ENCODE measurements at regions not wholly inside any gene's neighbourhood (a gene's known extent, or its start where the extent isn't known, plus 50 kb on each side); places are given as distances from the start of the nearest gene placed in this dataset.

DNA sequence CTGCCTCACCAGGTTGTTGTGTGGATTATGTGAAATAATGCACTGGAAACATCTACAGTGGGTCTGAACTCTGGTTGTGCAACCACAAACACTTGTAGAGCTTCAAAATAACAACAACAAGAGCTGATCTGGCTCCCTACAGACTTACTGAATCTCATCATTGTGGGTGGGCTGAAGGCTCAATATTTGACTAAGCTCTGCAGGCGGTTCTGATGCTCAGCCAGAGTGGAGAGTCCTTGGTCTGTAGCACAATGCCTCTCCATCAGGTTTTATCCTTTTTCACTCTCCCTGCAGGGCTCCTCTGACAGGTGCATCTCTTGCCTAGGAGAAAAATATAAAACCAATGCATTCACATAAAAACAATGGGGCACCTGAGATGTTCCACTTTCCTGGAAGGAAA, 456.3 kb upstream of the ONECUT1 start:
- no peaks in the 10 kb centered on the region for H3K27me3 ChIP-seq (replicated peaks; ENCODE audit: control insufficient read depth, insufficient read depth, low read length)
- H3K4me1 ChIP-seq (ENCODE audit: control insufficient read depth, insufficient read depth, low read length): no peaks in the 10 kb centered on the region
- H3K36me3 ChIP-seq (ENCODE audit: control insufficient read depth, insufficient read depth, low read length, severe bottlenecking): no peaks in the 10 kb centered on the region
- DNase-seq (ENCODE audit: low read depth): no peak
- H3K9ac ChIP-seq (ENCODE audit: low read length): no peak overlapping the region
- H3K9me3 ChIP-seq (ENCODE audit: control insufficient read depth, low read length): no peaks in the 10 kb centered on the region
- no peak overlapping the region for H3K4me3 ChIP-seq (ENCODE audit: low read length)

GRCh38 chr15:53233801-53234200, 443.7 kb upstream of the ONECUT1 start:
- no peak for DNase-seq (ENCODE audit: low read depth)
- Histone ChIP-seq H3K4me1 (ENCODE audit: control insufficient read depth, insufficient read depth, low read length) (no peaks in the 10 kb centered on the region), H3K9me3 (ENCODE audit: control insufficient read depth, low read length) (no peaks in the 10 kb centered on the region), H3K9ac (ENCODE audit: low read length) (no peak overlapping the region), H3K36me3 (ENCODE audit: control insufficient read depth, insufficient read depth, low read length, severe bottlenecking) (no peaks in the 10 kb centered on the region), H3K4me3 (ENCODE audit: low read length) (no peak overlapping the region), H3K27me3 (replicated peaks; ENCODE audit: control insufficient read depth, insufficient read depth, low read length) (no peaks in the 10 kb centered on the region)

GRCh38 chr15:53230473-53230872, 440.3 kb upstream of the ONECUT1 start:
- Histone ChIP-seq H3K9me3 (ENCODE audit: control insufficient read depth, low read length) (no peaks in the 10 kb centered on the region), H3K27me3 (replicated peaks; ENCODE audit: control insufficient read depth, insufficient read depth, low read length) (no peaks in the 10 kb centered on the region), H3K4me1 (ENCODE audit: control insufficient read depth, insufficient read depth, low read length) (no peaks in the 10 kb centered on the region), H3K4me3 (ENCODE audit: low read length) (no peak overlapping the region), H3K36me3 (ENCODE audit: control insufficient read depth, insufficient read depth, low read length, severe bottlenecking) (no peaks in the 10 kb centered on the region), H3K9ac (ENCODE audit: low read length) (no peak overlapping the region)
- DNase-seq (ENCODE audit: low read depth): no peak

GRCh38 chr15:53226559-53226958, 436.4 kb upstream of the ONECUT1 start:
- H3K9ac ChIP-seq (ENCODE audit: low read length): no peak overlapping the region
- H3K36me3 ChIP-seq (ENCODE audit: control insufficient read depth, insufficient read depth, low read length, severe bottlenecking): no peaks in the 10 kb centered on the region
- H3K27me3 ChIP-seq (replicated peaks; ENCODE audit: control insufficient read depth, insufficient read depth, low read length): no peaks in the 10 kb centered on the region
- H3K4me1 ChIP-seq (ENCODE audit: control insufficient read depth, insufficient read depth, low read length): no peaks in the 10 kb centered on the region
- DNase-seq (ENCODE audit: low read depth): no peak
- no peaks in the 10 kb centered on the region for H3K9me3 ChIP-seq (ENCODE audit: control insufficient read depth, low read length)
- no peak overlapping the region for H3K4me3 ChIP-seq (ENCODE audit: low read length)

- no peaks in the 10 kb centered on the region for H3K27me3 ChIP-seq (replicated peaks; ENCODE audit: control insufficient read depth, insufficient read depth, low read length)
- DNase-seq (ENCODE audit: low read depth): no peak
- H3K4me3 ChIP-seq (ENCODE audit: low read length): no peak overlapping the region
- no peak overlapping the region for H3K9ac ChIP-seq (ENCODE audit: low read length)
- H3K9me3 ChIP-seq (ENCODE audit: control insufficient read depth, low read length): no peaks in the 10 kb centered on the region
- H3K4me1 ChIP-seq (ENCODE audit: control insufficient read depth, insufficient read depth, low read length): no peaks in the 10 kb centered on the region
- no peaks in the 10 kb centered on the region for H3K36me3 ChIP-seq (ENCODE audit: control insufficient read depth, insufficient read depth, low read length, severe bottlenecking)
Measured at GRCh38 chr15:53225781-53226180, 435.6 kb upstream of the ONECUT1 start.

GRCh38 chr15:53224371-53224770, 434.2 kb upstream of the ONECUT1 start:
- Histone ChIP-seq H3K9me3 (ENCODE audit: control insufficient read depth, low read length) (no peaks in the 10 kb centered on the region), H3K4me3 (ENCODE audit: low read length) (no peak overlapping the region), H3K36me3 (ENCODE audit: control insufficient read depth, insufficient read depth, low read length, severe bottlenecking) (no peaks in the 10 kb centered on the region), H3K4me1 (ENCODE audit: control insufficient read depth, insufficient read depth, low read length) (no peaks in the 10 kb centered on the region), H3K9ac (ENCODE audit: low read length) (no peak overlapping the region), H3K27me3 (replicated peaks; ENCODE audit: control insufficient read depth, insufficient read depth, low read length) (no peaks in the 10 kb centered on the region)
- no peak for DNase-seq (ENCODE audit: low read depth)

DNA sequence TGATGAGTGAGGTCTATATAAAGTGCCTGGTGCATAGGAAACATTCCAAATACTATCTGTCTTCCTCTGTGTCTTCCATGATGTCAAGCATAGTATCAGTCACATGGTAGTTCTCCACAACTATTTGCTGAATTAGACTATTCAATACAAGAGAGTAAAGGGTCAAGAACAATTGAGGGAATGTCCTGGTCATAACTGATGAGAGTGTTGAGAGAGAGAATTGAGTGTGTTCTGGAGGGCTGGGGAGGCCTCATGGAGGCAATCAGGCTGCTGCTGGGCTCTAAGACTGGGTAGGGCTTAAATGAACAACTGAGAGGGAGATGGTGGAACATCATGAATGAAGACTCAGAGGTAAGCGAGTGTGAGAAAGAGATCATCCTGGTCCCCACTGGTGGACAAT, 433.7 kb upstream of the ONECUT1 start:
- Histone ChIP-seq H3K4me3 (ENCODE audit: low read length) (no peak overlapping the region), H3K9ac (ENCODE audit: low read length) (no peak overlapping the region), H3K4me1 (ENCODE audit: control insufficient read depth, insufficient read depth, low read length) (no peaks in the 10 kb centered on the region), H3K36me3 (ENCODE audit: control insufficient read depth, insufficient read depth, low read length, severe bottlenecking) (no peaks in the 10 kb centered on the region), H3K27me3 (replicated peaks; ENCODE audit: control insufficient read depth, insufficient read depth, low read length) (no peaks in the 10 kb centered on the region), H3K9me3 (ENCODE audit: control insufficient read depth, low read length) (no peaks in the 10 kb centered on the region)
- no peak for DNase-seq (ENCODE audit: low read depth)

DNA sequence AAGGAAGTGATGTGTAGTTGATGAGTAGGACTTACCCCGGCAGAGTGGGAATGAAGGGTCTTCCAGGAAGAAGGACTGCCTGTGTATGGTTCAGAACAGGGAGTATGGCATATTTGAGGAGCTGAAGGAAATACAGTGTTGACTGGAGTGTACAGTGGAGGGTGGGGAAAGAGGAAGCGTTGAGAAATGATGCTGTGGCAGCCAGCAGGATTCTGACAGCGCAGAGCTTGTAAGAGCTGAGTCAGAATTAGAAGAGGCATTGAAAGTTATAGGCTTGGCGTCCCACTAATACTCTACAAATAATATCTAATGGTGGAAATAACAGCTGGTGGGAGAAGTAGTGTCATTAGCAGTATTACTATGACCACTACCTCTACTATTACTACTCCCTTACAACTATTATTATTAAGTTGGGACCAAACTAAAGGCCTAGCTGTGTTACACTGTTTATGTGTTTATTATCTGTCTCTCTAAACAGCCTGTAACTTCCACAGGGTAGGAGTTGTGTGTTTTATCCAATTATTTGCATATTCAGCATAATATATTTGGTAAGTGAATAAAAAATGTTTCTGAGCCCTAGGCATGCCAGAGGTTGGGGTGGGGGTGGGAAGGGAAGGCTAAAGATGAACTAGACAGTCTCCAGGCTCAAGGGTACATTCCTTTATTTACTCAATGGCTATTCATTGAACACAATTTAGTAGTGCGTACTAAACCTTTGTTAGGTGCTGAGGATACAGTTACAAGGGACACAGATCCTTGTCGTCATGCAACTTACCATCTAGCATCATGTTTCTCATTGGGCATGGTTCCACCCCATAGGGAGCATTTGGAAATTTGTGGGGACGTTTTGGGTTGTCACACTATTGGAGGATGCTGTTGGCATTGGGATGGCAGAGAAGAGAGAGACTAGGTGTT, 428.8 kb upstream of the ONECUT1 start:
- no peak overlapping the region for H3K4me3 ChIP-seq (ENCODE audit: low read length)
- no peak overlapping the region for H3K9ac ChIP-seq (ENCODE audit: low read length)
- H3K9me3 ChIP-seq (ENCODE audit: control insufficient read depth, low read length): no peaks in the 10 kb centered on the region
- no peaks in the 10 kb centered on the region for H3K36me3 ChIP-seq (ENCODE audit: control insufficient read depth, insufficient read depth, low read length, severe bottlenecking)
- H3K27me3 ChIP-seq (replicated peaks; ENCODE audit: control insufficient read depth, insufficient read depth, low read length): no peaks in the 10 kb centered on the region
- no peaks in the 10 kb centered on the region for H3K4me1 ChIP-seq (ENCODE audit: control insufficient read depth, insufficient read depth, low read length)
- no peak for DNase-seq (ENCODE audit: low read depth)

GRCh38 chr15:53216036-53216435, 425.9 kb upstream of the ONECUT1 start:
- no peak overlapping the region for H3K4me3 ChIP-seq (ENCODE audit: low read length)
- H3K9ac ChIP-seq (ENCODE audit: low read length): no peak overlapping the region
- H3K36me3 ChIP-seq (ENCODE audit: control insufficient read depth, insufficient read depth, low read length, severe bottlenecking): no peaks in the 10 kb centered on the region
- no peaks in the 10 kb centered on the region for H3K4me1 ChIP-seq (ENCODE audit: control insufficient read depth, insufficient read depth, low read length)
- no peaks in the 10 kb centered on the region for H3K9me3 ChIP-seq (ENCODE audit: control insufficient read depth, low read length)
- DNase-seq (ENCODE audit: low read depth): no peak
- H3K27me3 ChIP-seq (replicated peaks; ENCODE audit: control insufficient read depth, insufficient read depth, low read length): peaks cover 2% of the 10 kb centered on the region

- H3K4me3 ChIP-seq (ENCODE audit: low read length): no peak overlapping the region
- H3K27me3 ChIP-seq (replicated peaks; ENCODE audit: control insufficient read depth, insufficient read depth, low read length): peaks cover 2% of the 10 kb centered on the region
- H3K36me3 ChIP-seq (ENCODE audit: control insufficient read depth, insufficient read depth, low read length, severe bottlenecking): no peaks in the 10 kb centered on the region
- no peaks in the 10 kb centered on the region for H3K9me3 ChIP-seq (ENCODE audit: control insufficient read depth, low read length)
- H3K9ac ChIP-seq (ENCODE audit: low read length): no peak overlapping the region
- no peak for DNase-seq (ENCODE audit: low read depth)
- no peaks in the 10 kb centered on the region for H3K4me1 ChIP-seq (ENCODE audit: control insufficient read depth, insufficient read depth, low read length)
Measured at GRCh38 chr15:53213336-53213735, 423.2 kb upstream of the ONECUT1 start.

DNA sequence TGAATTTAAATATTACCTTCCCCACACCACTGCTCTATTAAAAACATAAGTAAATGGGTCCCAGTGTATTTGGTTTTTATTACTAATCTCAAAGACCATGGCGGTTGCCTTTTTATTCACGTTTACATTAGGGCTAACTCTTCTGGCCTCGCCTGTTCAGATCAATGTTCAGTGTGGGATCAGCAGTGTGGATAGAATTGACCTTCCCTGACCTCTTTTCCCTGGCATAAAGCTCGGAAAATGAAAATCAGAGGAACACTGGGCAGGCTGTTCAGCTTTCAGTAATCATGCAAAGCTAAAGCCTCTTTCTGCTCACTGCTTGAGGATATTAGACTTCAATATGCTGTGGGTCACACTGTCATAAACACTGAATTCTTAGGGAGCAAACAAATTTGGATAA, 422.6 kb upstream of the ONECUT1 start:
- H3K9me3 ChIP-seq (ENCODE audit: control insufficient read depth, low read length): no peaks in the 10 kb centered on the region
- no peak for DNase-seq (ENCODE audit: low read depth)
- H3K4me3 ChIP-seq (ENCODE audit: low read length): no peak overlapping the region
- H3K4me1 ChIP-seq (ENCODE audit: control insufficient read depth, insufficient read depth, low read length): no peaks in the 10 kb centered on the region
- no peaks in the 10 kb centered on the region for H3K36me3 ChIP-seq (ENCODE audit: control insufficient read depth, insufficient read depth, low read length, severe bottlenecking)
- peaks cover 2% of the 10 kb centered on the region for H3K27me3 ChIP-seq (replicated peaks; ENCODE audit: control insufficient read depth, insufficient read depth, low read length)
- no peak overlapping the region for H3K9ac ChIP-seq (ENCODE audit: low read length)

- Histone ChIP-seq H3K9me3 (ENCODE audit: control insufficient read depth, low read length) (no peaks in the 10 kb centered on the region), H3K4me3 (ENCODE audit: low read length) (no peak overlapping the region), H3K27me3 (replicated peaks; ENCODE audit: control insufficient read depth, insufficient read depth, low read length) (peaks cover 2% of the 10 kb centered on the region), H3K9ac (ENCODE audit: low read length) (no peak overlapping the region), H3K4me1 (ENCODE audit: control insufficient read depth, insufficient read depth, low read length) (no peaks in the 10 kb centered on the region), H3K36me3 (ENCODE audit: control insufficient read depth, insufficient read depth, low read length, severe bottlenecking) (no peaks in the 10 kb centered on the region)
- DNase-seq (ENCODE audit: low read depth): no peak
Measured at GRCh38 chr15:53210653-53211052, 420.5 kb upstream of the ONECUT1 start.

Data from adipocyte (in vitro differentiated cells).